HepG2 (cell line): ENCODE measurements at regions not wholly inside any gene's neighbourhood (a gene's known extent, or its start where the extent isn't known, plus 50 kb on each side); places are given as distances from the start of the nearest gene placed in this dataset.

Source experiments
- BRCA1 ChIP-seq: sonication (generic); formaldehyde crosslinking; IDR thresholded peaks from 2 replicates; pipeline ENCODE4 v1.4.0; 2020; ENCODE audit warnings: missing genetic modification reagents
- HNF4A ChIP-seq: sonication (generic); formaldehyde crosslinking; IDR thresholded peaks from 2 replicates; pipeline ENCODE4 v1.4.0; 2020; ENCODE audit warnings: missing genetic modification reagents
- SNAI1 ChIP-seq: sonication (generic); formaldehyde crosslinking; IDR thresholded peaks from 2 replicates; pipeline ENCODE4 v1.5.0; 2020; ENCODE audit warnings: mild to moderate bottlenecking, missing genetic modification reagents, borderline replicate concordance
- ZNF788 ChIP-seq: sonication (generic); formaldehyde crosslinking; IDR thresholded peaks from 2 replicates; pipeline ENCODE4 v1.5.0; 2020; ENCODE audit warnings: mild to moderate bottlenecking, missing genetic modification reagents, borderline replicate concordance

DNA sequence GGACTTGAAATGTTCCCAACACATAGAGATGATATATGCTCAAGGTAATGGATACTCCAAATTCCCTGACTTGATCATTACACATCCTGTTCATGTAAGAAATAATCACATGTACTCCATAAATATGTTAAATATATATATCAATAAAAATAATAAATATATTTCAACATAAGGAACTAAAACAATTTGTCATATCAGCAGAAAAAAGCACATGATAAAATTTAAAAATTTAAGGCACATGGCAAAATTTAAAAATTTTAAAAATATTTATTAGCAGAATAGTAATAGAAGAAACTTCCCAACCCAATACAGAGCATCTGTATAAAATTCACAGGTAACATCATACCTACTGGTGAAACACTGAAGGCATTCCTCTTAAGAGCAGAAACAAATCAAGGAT, 109.6 kb upstream of the KYNU start:
- TF ChIP-seq HNF4A (CRISPR knock-in tag) (no peak), SNAI1 (CRISPR knock-in tag) (no peak), ZNF788 (CRISPR knock-in tag) (no peak), BRCA1 (CRISPR knock-in tag) (no peak)
